ENCODE measurements at regions not wholly inside any gene's neighbourhood (a gene's known extent, or its start where the extent isn't known, plus 50 kb on each side); places are given as distances from the start of the nearest gene placed in this dataset.

DNA sequence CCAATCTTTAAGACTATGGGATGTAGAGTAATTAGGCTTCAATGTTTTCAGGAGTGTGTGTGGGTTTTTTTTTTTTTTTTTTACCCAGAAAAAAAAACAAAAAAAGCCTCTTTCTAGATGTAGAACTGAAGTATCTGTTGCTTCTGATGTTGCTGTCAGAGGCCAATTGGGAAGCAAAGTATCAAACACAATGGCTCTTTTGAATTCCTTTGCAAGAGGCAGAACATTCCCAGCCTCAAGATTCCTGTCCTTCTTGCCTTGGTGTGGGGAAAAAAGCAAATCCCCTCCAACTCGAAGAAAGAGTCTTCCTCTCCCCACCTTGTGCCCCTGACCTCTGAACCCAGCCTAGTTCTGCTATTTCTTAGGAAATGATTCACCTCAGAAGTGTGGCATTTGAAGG is 55.4 kb upstream of the LMO4 start:
- DNase-seq (ENCODE audit: low spot score) = peak; percentile 38
- H3K4me3 Mint-ChIP-seq = no peak overlapping the region

More for the DNA sequence above, 55.4 kb upstream of the LMO4 start:
- peaks cover 10% of the 10 kb centered on the region for H3K9me2 ChIP-seq (ENCODE audit: insufficient read depth)
- peak overlapping the region; percentile 77; the same call in 1 of the 2 replicates for H2AFZ ChIP-seq
- Mint-ChIP-seq H3K36me3 (ENCODE audit: low read depth) (no peaks in the 10 kb centered on the region), H3K4me1 (peaks cover 30% of the 10 kb centered on the region), H3K27ac (no peak overlapping the region), H3K9me3 (no peaks in the 10 kb centered on the region), H3K27me3 (ENCODE audit: insufficient read depth, low read depth, poor library complexity) (no peaks in the 10 kb centered on the region)
- H3K27ac ChIP-seq (ENCODE audit: low read depth) = no peak overlapping the region
- H3K79me2 ChIP-seq (replicated peaks; ENCODE audit: insufficient read depth) = no peaks in the 10 kb centered on the region
- H3K4me3 ChIP-seq = no peak overlapping the region
- no peaks in the 10 kb centered on the region for H4K20me1 ChIP-seq (replicated peaks; ENCODE audit: insufficient read depth)
- H3K4me1 ChIP-seq (ENCODE audit: insufficient read depth) = peaks cover 20% of the 10 kb centered on the region; the same call in 1 of the 2 replicates
- H3K36me3 ChIP-seq (ENCODE audit: insufficient read depth) = no peaks in the 10 kb centered on the region
- H3F3A ChIP-seq (replicated peaks; ENCODE audit: low read depth) = no peaks in the 10 kb centered on the region
- no peaks in the 10 kb centered on the region for H3K27me3 ChIP-seq (ENCODE audit: insufficient read depth)
- no peak; the same call in 2 of the 3 replicates for ATAC-seq
- H3K4me2 ChIP-seq = no peak overlapping the region
- TF ChIP-seq EZH2 (IDR thresholded peaks at IDR 0.05; ENCODE audit: low read depth, unreplicated experiment) = no peak
- no peak for TF ChIP-seq ZNF114 (CRISPR knock-in tag; IDR thresholded peaks at IDR 0.05)
- TF ChIP-seq, protein P1, sequence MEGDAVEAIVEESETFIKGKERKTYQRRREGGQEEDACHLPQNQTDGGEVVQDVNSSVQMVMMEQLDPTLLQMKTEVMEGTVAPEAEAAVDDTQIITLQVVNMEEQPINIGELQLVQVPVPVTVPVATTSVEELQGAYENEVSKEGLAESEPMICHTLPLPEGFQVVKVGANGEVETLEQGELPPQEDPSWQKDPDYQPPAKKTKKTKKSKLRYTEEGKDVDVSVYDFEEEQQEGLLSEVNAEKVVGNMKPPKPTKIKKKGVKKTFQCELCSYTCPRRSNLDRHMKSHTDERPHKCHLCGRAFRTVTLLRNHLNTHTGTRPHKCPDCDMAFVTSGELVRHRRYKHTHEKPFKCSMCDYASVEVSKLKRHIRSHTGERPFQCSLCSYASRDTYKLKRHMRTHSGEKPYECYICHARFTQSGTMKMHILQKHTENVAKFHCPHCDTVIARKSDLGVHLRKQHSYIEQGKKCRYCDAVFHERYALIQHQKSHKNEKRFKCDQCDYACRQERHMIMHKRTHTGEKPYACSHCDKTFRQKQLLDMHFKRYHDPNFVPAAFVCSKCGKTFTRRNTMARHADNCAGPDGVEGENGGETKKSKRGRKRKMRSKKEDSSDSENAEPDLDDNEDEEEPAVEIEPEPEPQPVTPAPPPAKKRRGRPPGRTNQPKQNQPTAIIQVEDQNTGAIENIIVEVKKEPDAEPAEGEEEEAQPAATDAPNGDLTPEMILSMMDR (conservative IDR thresholded peaks at IDR 0.05; ENCODE audit: low read depth in 2 of 2) = no peak
- no peak for TF ChIP-seq EZH2phosphoT487 (IDR thresholded peaks at IDR 0.05; ENCODE audit: unreplicated experiment)
- no peak for TF ChIP-seq POLR2AphosphoS5 (IDR thresholded peaks at IDR 0.05; ENCODE audit: low read depth)
- TF ChIP-seq STAT1 (IDR thresholded peaks at IDR 0.05; ENCODE audit: unreplicated experiment) = no peak
- TF ChIP-seq, protein P2, sequence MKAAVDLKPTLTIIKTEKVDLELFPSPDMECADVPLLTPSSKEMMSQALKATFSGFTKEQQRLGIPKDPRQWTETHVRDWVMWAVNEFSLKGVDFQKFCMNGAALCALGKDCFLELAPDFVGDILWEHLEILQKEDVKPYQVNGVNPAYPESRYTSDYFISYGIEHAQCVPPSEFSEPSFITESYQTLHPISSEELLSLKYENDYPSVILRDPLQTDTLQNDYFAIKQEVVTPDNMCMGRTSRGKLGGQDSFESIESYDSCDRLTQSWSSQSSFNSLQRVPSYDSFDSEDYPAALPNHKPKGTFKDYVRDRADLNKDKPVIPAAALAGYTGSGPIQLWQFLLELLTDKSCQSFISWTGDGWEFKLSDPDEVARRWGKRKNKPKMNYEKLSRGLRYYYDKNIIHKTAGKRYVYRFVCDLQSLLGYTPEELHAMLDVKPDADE (IDR thresholded peaks at IDR 0.05) = no peak
- TF ChIP-seq ZNF331 (CRISPR knock-in tag; IDR thresholded peaks at IDR 0.05; ENCODE audit: low read depth) = no peak
- TF ChIP-seq, protein P3, sequence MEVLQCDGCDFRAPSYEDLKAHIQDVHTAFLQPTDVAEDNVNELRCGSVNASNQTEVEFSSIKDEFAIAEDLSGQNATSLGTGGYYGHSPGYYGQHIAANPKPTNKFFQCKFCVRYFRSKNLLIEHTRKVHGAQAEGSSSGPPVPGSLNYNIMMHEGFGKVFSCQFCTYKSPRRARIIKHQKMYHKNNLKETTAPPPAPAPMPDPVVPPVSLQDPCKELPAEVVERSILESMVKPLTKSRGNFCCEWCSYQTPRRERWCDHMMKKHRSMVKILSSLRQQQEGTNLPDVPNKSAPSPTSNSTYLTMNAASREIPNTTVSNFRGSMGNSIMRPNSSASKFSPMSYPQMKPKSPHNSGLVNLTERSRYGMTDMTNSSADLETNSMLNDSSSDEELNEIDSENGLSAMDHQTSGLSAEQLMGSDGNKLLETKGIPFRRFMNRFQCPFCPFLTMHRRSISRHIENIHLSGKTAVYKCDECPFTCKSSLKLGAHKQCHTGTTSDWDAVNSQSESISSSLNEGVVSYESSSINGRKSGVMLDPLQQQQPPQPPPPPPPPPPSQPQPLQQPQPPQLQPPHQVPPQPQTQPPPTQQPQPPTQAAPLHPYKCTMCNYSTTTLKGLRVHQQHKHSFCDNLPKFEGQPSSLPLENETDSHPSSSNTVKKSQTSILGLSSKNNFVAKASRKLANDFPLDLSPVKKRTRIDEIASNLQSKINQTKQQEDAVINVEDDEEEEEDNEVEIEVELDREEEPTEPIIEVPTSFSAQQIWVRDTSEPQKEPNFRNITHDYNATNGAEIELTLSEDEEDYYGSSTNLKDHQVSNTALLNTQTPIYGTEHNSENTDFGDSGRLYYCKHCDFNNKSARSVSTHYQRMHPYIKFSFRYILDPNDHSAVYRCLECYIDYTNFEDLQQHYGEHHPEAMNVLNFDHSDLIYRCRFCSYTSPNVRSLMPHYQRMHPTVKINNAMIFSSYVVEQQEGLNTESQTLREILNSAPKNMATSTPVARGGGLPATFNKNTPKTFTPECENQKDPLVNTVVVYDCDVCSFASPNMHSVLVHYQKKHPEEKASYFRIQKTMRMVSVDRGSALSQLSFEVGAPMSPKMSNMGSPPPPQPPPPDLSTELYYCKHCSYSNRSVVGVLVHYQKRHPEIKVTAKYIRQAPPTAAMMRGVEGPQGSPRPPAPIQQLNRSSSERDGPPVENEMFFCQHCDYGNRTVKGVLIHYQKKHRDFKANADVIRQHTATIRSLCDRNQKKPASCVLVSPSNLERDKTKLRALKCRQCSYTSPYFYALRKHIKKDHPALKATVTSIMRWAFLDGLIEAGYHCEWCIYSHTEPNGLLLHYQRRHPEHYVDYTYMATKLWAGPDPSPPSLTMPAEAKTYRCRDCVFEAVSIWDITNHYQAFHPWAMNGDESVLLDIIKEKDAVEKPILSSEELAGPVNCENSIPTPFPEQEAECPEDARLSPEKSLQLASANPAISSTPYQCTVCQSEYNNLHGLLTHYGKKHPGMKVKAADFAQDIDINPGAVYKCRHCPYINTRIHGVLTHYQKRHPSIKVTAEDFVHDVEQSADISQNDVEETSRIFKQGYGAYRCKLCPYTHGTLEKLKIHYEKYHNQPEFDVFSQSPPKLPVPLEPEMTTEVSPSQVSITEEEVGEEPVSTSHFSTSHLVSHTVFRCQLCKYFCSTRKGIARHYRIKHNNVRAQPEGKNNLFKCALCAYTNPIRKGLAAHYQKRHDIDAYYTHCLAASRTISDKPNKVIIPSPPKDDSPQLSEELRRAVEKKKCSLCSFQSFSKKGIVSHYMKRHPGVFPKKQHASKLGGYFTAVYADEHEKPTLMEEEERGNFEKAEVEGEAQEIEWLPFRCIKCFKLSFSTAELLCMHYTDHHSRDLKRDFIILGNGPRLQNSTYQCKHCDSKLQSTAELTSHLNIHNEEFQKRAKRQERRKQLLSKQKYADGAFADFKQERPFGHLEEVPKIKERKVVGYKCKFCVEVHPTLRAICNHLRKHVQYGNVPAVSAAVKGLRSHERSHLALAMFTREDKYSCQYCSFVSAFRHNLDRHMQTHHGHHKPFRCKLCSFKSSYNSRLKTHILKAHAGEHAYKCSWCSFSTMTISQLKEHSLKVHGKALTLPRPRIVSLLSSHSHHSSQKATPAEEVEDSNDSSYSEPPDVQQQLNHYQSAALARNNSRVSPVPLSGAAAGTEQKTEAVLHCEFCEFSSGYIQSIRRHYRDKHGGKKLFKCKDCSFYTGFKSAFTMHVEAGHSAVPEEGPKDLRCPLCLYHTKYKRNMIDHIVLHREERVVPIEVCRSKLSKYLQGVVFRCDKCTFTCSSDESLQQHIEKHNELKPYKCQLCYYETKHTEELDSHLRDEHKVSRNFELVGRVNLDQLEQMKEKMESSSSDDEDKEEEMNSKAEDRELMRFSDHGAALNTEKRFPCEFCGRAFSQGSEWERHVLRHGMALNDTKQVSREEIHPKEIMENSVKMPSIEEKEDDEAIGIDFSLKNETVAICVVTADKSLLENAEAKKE (CRISPR knock-in tag; IDR thresholded peaks at IDR 0.05) = no peak; the same call in 1 of the 2 replicates
- TF ChIP-seq, protein P4, sequence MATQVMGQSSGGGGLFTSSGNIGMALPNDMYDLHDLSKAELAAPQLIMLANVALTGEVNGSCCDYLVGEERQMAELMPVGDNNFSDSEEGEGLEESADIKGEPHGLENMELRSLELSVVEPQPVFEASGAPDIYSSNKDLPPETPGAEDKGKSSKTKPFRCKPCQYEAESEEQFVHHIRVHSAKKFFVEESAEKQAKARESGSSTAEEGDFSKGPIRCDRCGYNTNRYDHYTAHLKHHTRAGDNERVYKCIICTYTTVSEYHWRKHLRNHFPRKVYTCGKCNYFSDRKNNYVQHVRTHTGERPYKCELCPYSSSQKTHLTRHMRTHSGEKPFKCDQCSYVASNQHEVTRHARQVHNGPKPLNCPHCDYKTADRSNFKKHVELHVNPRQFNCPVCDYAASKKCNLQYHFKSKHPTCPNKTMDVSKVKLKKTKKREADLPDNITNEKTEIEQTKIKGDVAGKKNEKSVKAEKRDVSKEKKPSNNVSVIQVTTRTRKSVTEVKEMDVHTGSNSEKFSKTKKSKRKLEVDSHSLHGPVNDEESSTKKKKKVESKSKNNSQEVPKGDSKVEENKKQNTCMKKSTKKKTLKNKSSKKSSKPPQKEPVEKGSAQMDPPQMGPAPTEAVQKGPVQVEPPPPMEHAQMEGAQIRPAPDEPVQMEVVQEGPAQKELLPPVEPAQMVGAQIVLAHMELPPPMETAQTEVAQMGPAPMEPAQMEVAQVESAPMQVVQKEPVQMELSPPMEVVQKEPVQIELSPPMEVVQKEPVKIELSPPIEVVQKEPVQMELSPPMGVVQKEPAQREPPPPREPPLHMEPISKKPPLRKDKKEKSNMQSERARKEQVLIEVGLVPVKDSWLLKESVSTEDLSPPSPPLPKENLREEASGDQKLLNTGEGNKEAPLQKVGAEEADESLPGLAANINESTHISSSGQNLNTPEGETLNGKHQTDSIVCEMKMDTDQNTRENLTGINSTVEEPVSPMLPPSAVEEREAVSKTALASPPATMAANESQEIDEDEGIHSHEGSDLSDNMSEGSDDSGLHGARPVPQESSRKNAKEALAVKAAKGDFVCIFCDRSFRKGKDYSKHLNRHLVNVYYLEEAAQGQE (IDR thresholded peaks at IDR 0.05; ENCODE audit: unreplicated experiment) = no peak
- TF ChIP-seq NANOG (IDR thresholded peaks at IDR 0.05; ENCODE audit: borderline replicate concordance) = no peak
- no peak for TF ChIP-seq CREB1 (CRISPR knock-in tag; IDR thresholded peaks at IDR 0.05; ENCODE audit: low read depth)
- no peak for TF ChIP-seq JUNB (IDR thresholded peaks at IDR 0.05; ENCODE audit: unreplicated experiment)

All from GM23338 (cell line).